HG02981 (cell line): ENCODE measurements at regions not wholly inside any gene's neighbourhood (a gene's known extent, or its start where the extent isn't known, plus 50 kb on each side); places are given as distances from the start of the nearest gene placed in this dataset.

Experiments used
- ATAC-seq: cut with Tn5 transposase; IDR thresholded peaks from one replicate; pipeline ENCODE4 v1.9.1; 2021; ENCODE audit warnings: mild to moderate bottlenecking, moderate library complexity; ENCODE audit not compliant: unreplicated experiment

GRCh38 chr2:60652832-60653340 is 99.4 kb upstream of the BCL11A start:
- no peak for ATAC-seq

- ATAC-seq = no peak
Observed at GRCh38 chr2:60657673-60658072, 98.4 kb upstream of the PAPOLG start.

- no peak for ATAC-seq
Observed at GRCh38 chr2:60659026-60659425, 97.0 kb upstream of the PAPOLG start.

- no peak for ATAC-seq
Observed at GRCh38 chr2:60661073-60661738, 94.9 kb upstream of the PAPOLG start.

GRCh38 chr2:60662781-60663180 is 93.3 kb upstream of the PAPOLG start:
- no peak for ATAC-seq

GRCh38 chr2:60671966-60672365 is 84.1 kb upstream of the PAPOLG start:
- ATAC-seq = no peak

GRCh38 chr2:60674524-60675165 is 81.4 kb upstream of the PAPOLG start:
- peak; percentile 99 for ATAC-seq

GRCh38 chr2:60675301-60675700 is 80.8 kb upstream of the PAPOLG start:
- no peak for ATAC-seq

GRCh38 chr2:60676706-60677330 is 79.2 kb upstream of the PAPOLG start:
- ATAC-seq = no peak

GRCh38 chr2:60677356-60677755 is 78.7 kb upstream of the PAPOLG start:
- no peak for ATAC-seq

- no peak for ATAC-seq
Observed at GRCh38 chr2:60678551-60678950, 77.5 kb upstream of the PAPOLG start.

GRCh38 chr2:60679036-60679780 is 76.9 kb upstream of the PAPOLG start:
- no peak for ATAC-seq

GRCh38 chr2:60693551-60693950 is 62.5 kb upstream of the PAPOLG start:
- no peak for ATAC-seq

GRCh38 chr2:60695793-60696192 is 60.3 kb upstream of the PAPOLG start:
- no peak for ATAC-seq

GRCh38 chr2:60699617-60700016 is 56.5 kb upstream of the PAPOLG start:
- no peak for ATAC-seq

GRCh38 chr2:60706021-60706420 is 50.0 kb upstream of the PAPOLG start:
- ATAC-seq = no peak
